T-helper 2 cell treated with Interferon-gamma antibody and Interleukin-4, amounts not matched to agents 5 μg/mL and 100 μg/mL, for 36 hours (primary cell): ENCODE measurements at regions not wholly inside any gene's neighbourhood (a gene's known extent, or its start where the extent isn't known, plus 50 kb on each side); places are given as distances from the start of the nearest gene placed in this dataset.

ENCODE experiments used
- DNase-seq: peaks from one replicate; pipeline ENCODE4 v3.0.0; 2021; ENCODE audit warnings: low spot score
- H3K27ac Mint-ChIP-seq: one replicate; pipeline ENCODE4 v1.8.0; 2021; ENCODE audit warnings: mild to moderate bottlenecking, mixed read lengths
- H3K27me3 Mint-ChIP-seq: one replicate; pipeline ENCODE4 v1.8.0; 2021; ENCODE audit warnings: low read depth, mixed read lengths
- H3K36me3 Mint-ChIP-seq: one replicate; pipeline ENCODE4 v1.8.0; 2021; ENCODE audit warnings: low read depth, mixed read lengths
- H3K4me1 Mint-ChIP-seq: one replicate; pipeline ENCODE4 v1.8.0; 2021; ENCODE audit warnings: low read depth, mixed read lengths
- H3K4me3 Mint-ChIP-seq: one replicate; pipeline ENCODE4 v1.8.0; 2022; ENCODE audit warnings: mild to moderate bottlenecking, moderate library complexity, mixed read lengths
- H3K9me3 Mint-ChIP-seq: one replicate; pipeline ENCODE4 v1.8.0; 2021; ENCODE audit warnings: mixed read lengths

- Mint-ChIP-seq H3K9me3 (no peaks in the 10 kb centered on the region), H3K4me1 (no peaks in the 10 kb centered on the region), H3K27ac (no peak overlapping the region), H3K27me3 (no peaks in the 10 kb centered on the region), H3K4me3 (no peak overlapping the region), H3K36me3 (no peaks in the 10 kb centered on the region)
- DNase-seq, result no peak
Measured at GRCh38 chrY:15561501-15562289, 1037.4 kb downstream of the NLGN4Y start.

GRCh38 chrY:15577886-15578285 lies 1053.6 kb downstream of the NLGN4Y start:
- H3K9me3 Mint-ChIP-seq, result no peaks in the 10 kb centered on the region

GRCh38 chrY:15578761-15579160 lies 1054.4 kb downstream of the NLGN4Y start:
- Mint-ChIP-seq H3K4me1 (no peaks in the 10 kb centered on the region), H3K36me3 (no peaks in the 10 kb centered on the region), H3K27ac (no peak overlapping the region), H3K4me3 (no peak overlapping the region), H3K9me3 (no peaks in the 10 kb centered on the region), H3K27me3 (no peaks in the 10 kb centered on the region)
- no peak for DNase-seq

More at GRCh38 chrY:15577886-15578285, 1053.6 kb downstream of the NLGN4Y start:
- H3K36me3 Mint-ChIP-seq, result no peaks in the 10 kb centered on the region
- no peak overlapping the region for H3K4me3 Mint-ChIP-seq
- H3K27ac Mint-ChIP-seq, result no peak overlapping the region
- no peaks in the 10 kb centered on the region for H3K4me1 Mint-ChIP-seq
- H3K27me3 Mint-ChIP-seq, result no peaks in the 10 kb centered on the region
- DNase-seq, result no peak

- H3K4me1 Mint-ChIP-seq, result no peaks in the 10 kb centered on the region
- H3K27ac Mint-ChIP-seq, result no peak overlapping the region
- no peaks in the 10 kb centered on the region for H3K36me3 Mint-ChIP-seq
- H3K27me3 Mint-ChIP-seq, result no peaks in the 10 kb centered on the region
- no peaks in the 10 kb centered on the region for H3K9me3 Mint-ChIP-seq
- no peak overlapping the region for H3K4me3 Mint-ChIP-seq
- no peak for DNase-seq
Measured at GRCh38 chrY:15579245-15579644, 1054.9 kb downstream of the NLGN4Y start.

- Mint-ChIP-seq H3K9me3 (no peaks in the 10 kb centered on the region), H3K36me3 (no peaks in the 10 kb centered on the region), H3K4me1 (no peaks in the 10 kb centered on the region), H3K27me3 (no peaks in the 10 kb centered on the region), H3K27ac (no peak overlapping the region), H3K4me3 (no peak overlapping the region)
- DNase-seq, result no peak
Measured at GRCh38 chrY:15583111-15583510, 1058.8 kb downstream of the NLGN4Y start.

- Mint-ChIP-seq H3K4me1 (no peaks in the 10 kb centered on the region), H3K27me3 (no peaks in the 10 kb centered on the region), H3K4me3 (no peak overlapping the region), H3K36me3 (no peaks in the 10 kb centered on the region), H3K9me3 (no peaks in the 10 kb centered on the region), H3K27ac (no peak overlapping the region)
- DNase-seq, result no peak
Measured at GRCh38 chrY:15592957-15593356, 1068.6 kb downstream of the NLGN4Y start.

GRCh38 chrY:15593476-15594160 lies 1069.3 kb downstream of the NLGN4Y start:
- no peak overlapping the region for H3K27ac Mint-ChIP-seq
- DNase-seq, result no peak
- H3K4me1 Mint-ChIP-seq, result no peaks in the 10 kb centered on the region
- H3K4me3 Mint-ChIP-seq, result no peak overlapping the region
- no peaks in the 10 kb centered on the region for H3K27me3 Mint-ChIP-seq
- no peaks in the 10 kb centered on the region for H3K9me3 Mint-ChIP-seq
- no peaks in the 10 kb centered on the region for H3K36me3 Mint-ChIP-seq

- H3K9me3 Mint-ChIP-seq, result no peaks in the 10 kb centered on the region
- H3K27me3 Mint-ChIP-seq, result no peaks in the 10 kb centered on the region
- no peaks in the 10 kb centered on the region for H3K36me3 Mint-ChIP-seq
- DNase-seq, result no peak
- H3K4me3 Mint-ChIP-seq, result no peak overlapping the region
- H3K4me1 Mint-ChIP-seq, result no peaks in the 10 kb centered on the region
- H3K27ac Mint-ChIP-seq, result no peak overlapping the region
Measured at GRCh38 chrY:15594179-15594578, 1069.8 kb downstream of the NLGN4Y start.

- H3K9me3 Mint-ChIP-seq, result no peaks in the 10 kb centered on the region
- no peaks in the 10 kb centered on the region for H3K4me1 Mint-ChIP-seq
- no peak overlapping the region for H3K4me3 Mint-ChIP-seq
- no peak overlapping the region for H3K27ac Mint-ChIP-seq
- H3K36me3 Mint-ChIP-seq, result no peaks in the 10 kb centered on the region
- DNase-seq, result no peak
- no peaks in the 10 kb centered on the region for H3K27me3 Mint-ChIP-seq
Measured at GRCh38 chrY:15600565-15600964, 1076.2 kb downstream of the NLGN4Y start.

- H3K27ac Mint-ChIP-seq, result no peak overlapping the region
- no peak for DNase-seq
- no peaks in the 10 kb centered on the region for H3K4me1 Mint-ChIP-seq
- no peaks in the 10 kb centered on the region for H3K36me3 Mint-ChIP-seq
- H3K27me3 Mint-ChIP-seq, result no peaks in the 10 kb centered on the region
- H3K9me3 Mint-ChIP-seq, result peaks cover 8% of the 10 kb centered on the region
- no peak overlapping the region for H3K4me3 Mint-ChIP-seq
Measured at GRCh38 chrY:15624370-15624769, 1100.0 kb downstream of the NLGN4Y start.

GRCh38 chrY:15624928-15625327 lies 1100.6 kb downstream of the NLGN4Y start:
- H3K4me1 Mint-ChIP-seq, result no peaks in the 10 kb centered on the region
- H3K36me3 Mint-ChIP-seq, result no peaks in the 10 kb centered on the region
- H3K27me3 Mint-ChIP-seq, result no peaks in the 10 kb centered on the region
- H3K27ac Mint-ChIP-seq, result no peak overlapping the region
- no peak for DNase-seq
- peaks cover 3% of the 10 kb centered on the region for H3K9me3 Mint-ChIP-seq
- no peak overlapping the region for H3K4me3 Mint-ChIP-seq

- Mint-ChIP-seq H3K4me1 (no peaks in the 10 kb centered on the region), H3K4me3 (no peak overlapping the region), H3K36me3 (no peaks in the 10 kb centered on the region), H3K27me3 (no peaks in the 10 kb centered on the region), H3K27ac (no peak overlapping the region), H3K9me3 (no peaks in the 10 kb centered on the region)
- DNase-seq, result no peak
Measured at GRCh38 chrY:15648198-15648597, 1123.9 kb downstream of the NLGN4Y start.

- H3K27me3 Mint-ChIP-seq, result no peaks in the 10 kb centered on the region
- no peak overlapping the region for H3K4me3 Mint-ChIP-seq
- no peaks in the 10 kb centered on the region for H3K36me3 Mint-ChIP-seq
- no peaks in the 10 kb centered on the region for H3K9me3 Mint-ChIP-seq
- no peak for DNase-seq
- H3K4me1 Mint-ChIP-seq, result no peaks in the 10 kb centered on the region
- H3K27ac Mint-ChIP-seq, result no peak overlapping the region
Measured at GRCh38 chrY:15650056-15650455, 1125.7 kb downstream of the NLGN4Y start.

GRCh38 chrY:15688531-15688930 lies 1164.2 kb downstream of the NLGN4Y start:
- no peak for DNase-seq
- H3K27me3 Mint-ChIP-seq, result no peaks in the 10 kb centered on the region
- H3K4me1 Mint-ChIP-seq, result no peaks in the 10 kb centered on the region
- no peak overlapping the region for H3K4me3 Mint-ChIP-seq
- H3K9me3 Mint-ChIP-seq, result peaks cover 4% of the 10 kb centered on the region
- no peaks in the 10 kb centered on the region for H3K36me3 Mint-ChIP-seq
- no peak overlapping the region for H3K27ac Mint-ChIP-seq
